Frontal cortex (tissue), 3 donors: ENCODE measurements at regions not wholly inside any gene's neighbourhood (a gene's known extent, or its start where the extent isn't known, plus 50 kb on each side); places are given as distances from the start of the nearest gene placed in this dataset.

ENCODE experiments used
- DNase-seq, 2 donors: peaks; one replicate each; pipeline ENCODE4 v3.0.0; 2012; ENCODE audit warnings: low spot score in 2 of 2
- FAIRE-seq: peaks from 2 replicates; lab custom pipeline; 2012; peaks lifted over from hg19 to GRCh38; lab: Jason Lieb, UNC
- donor health status: control.
- donor health status: control.
- donor health status: control.

GRCh38 chr10:78508955-78509748 lies 475.5 kb downstream of the RPS24 start:
- no peak for FAIRE-seq

GRCh38 chr10:78510566-78511323 lies 477.1 kb downstream of the RPS24 start:
- FAIRE-seq (no peak), DNase-seq (no peak)

More at GRCh38 chr10:78508955-78509748, 475.5 kb downstream of the RPS24 start:
- no peak for DNase-seq

GRCh38 chr10:78511324-78512204 lies 477.9 kb downstream of the RPS24 start:
- no peak for DNase-seq
- FAIRE-seq = no peak

- DNase-seq (no peak), FAIRE-seq (no peak)
Measured at GRCh38 chr10:78512205-78512550, 478.5 kb downstream of the RPS24 start.

- DNase-seq (no peak), FAIRE-seq (no peak)
Measured at GRCh38 chr10:78513330-78513729, 479.7 kb downstream of the RPS24 start.

GRCh38 chr10:78513986-78514385 lies 480.3 kb downstream of the RPS24 start:
- DNase-seq (no peak), FAIRE-seq (no peak)

- DNase-seq (no peak), FAIRE-seq (no peak)
Measured at GRCh38 chr10:78514459-78514858, 480.8 kb downstream of the RPS24 start.

- DNase-seq (no peak), FAIRE-seq (no peak)
Measured at GRCh38 chr10:78515038-78515872, 481.6 kb downstream of the RPS24 start.

GRCh38 chr10:78515873-78516153 lies 482.1 kb downstream of the RPS24 start:
- FAIRE-seq = no peak
- DNase-seq = no peak

- DNase-seq (no peak), FAIRE-seq (no peak)
Measured at GRCh38 chr10:78516236-78516635, 482.6 kb downstream of the RPS24 start.

GRCh38 chr10:78516756-78517155 lies 483.1 kb downstream of the RPS24 start:
- DNase-seq (no peak), FAIRE-seq (no peak)

- FAIRE-seq = no peak
- DNase-seq = no peak
Measured at GRCh38 chr10:78518224-78518623, 484.6 kb downstream of the RPS24 start.

- FAIRE-seq (no peak), DNase-seq (no peak)
Measured at GRCh38 chr10:78520737-78521430, 487.2 kb downstream of the RPS24 start.

GRCh38 chr10:78523453-78523852 lies 489.8 kb downstream of the RPS24 start:
- no peak for FAIRE-seq

GRCh38 chr10:78524342-78524741 lies 490.7 kb downstream of the RPS24 start:
- no peak for DNase-seq
- FAIRE-seq = no peak

More at GRCh38 chr10:78523453-78523852, 489.8 kb downstream of the RPS24 start:
- no peak for DNase-seq

GRCh38 chr10:78524941-78525340 lies 491.3 kb downstream of the RPS24 start:
- no peak for FAIRE-seq

GRCh38 chr10:78526347-78526746 lies 492.7 kb downstream of the RPS24 start:
- FAIRE-seq = no peak
- no peak for DNase-seq

More at GRCh38 chr10:78524941-78525340, 491.3 kb downstream of the RPS24 start:
- no peak for DNase-seq

GRCh38 chr10:78527296-78527695 lies 493.6 kb downstream of the RPS24 start:
- FAIRE-seq (no peak), DNase-seq (no peak)

GRCh38 chr10:78528749-78529204 lies 495.1 kb downstream of the RPS24 start:
- FAIRE-seq = no peak
- DNase-seq = no peak
